Transverse colon (tissue), 3 donors: ENCODE measurements at regions not wholly inside any gene's neighbourhood (a gene's known extent, or its start where the extent isn't known, plus 50 kb on each side); places are given as distances from the start of the nearest gene placed in this dataset.

Experiments
- CTCF ChIP-seq, 5 experiments: fragments of 200-600 bp in 3 of 5; fragments of 450-650 bp in 2 of 5; sonication (generic) in 3 of 5; IDR thresholded peaks; 1 replicate in 2 of 5; 2 replicates in 3 of 5; pipeline ENCODE4 v1.5.1; 2016 to 2017; ENCODE audit warnings: antibody characterized with exemption in 5 of 5, inconsistent platforms in 3 of 5, mild to moderate bottlenecking in 2 of 5, moderate library complexity in 1 of 5
- EP300 ChIP-seq: sonication (generic); formaldehyde crosslinking; IDR thresholded peaks from one replicate; pipeline ENCODE4 v1.6.1; 2017; ENCODE audit warnings: antibody characterized with exemption, low read depth

GRCh38 chr12:88638388-88638787 lies 58.1 kb upstream of the KITLG start:
- no peak for TF ChIP-seq EP300
- no peak for TF ChIP-seq CTCF (IDR thresholded peaks at IDR 0.05)
